SU-DHL-6 (cell line): ENCODE measurements at regions not wholly inside any gene's neighbourhood (a gene's known extent, or its start where the extent isn't known, plus 50 kb on each side); places are given as distances from the start of the nearest gene placed in this dataset.

Experiments
- CTCF ChIP-seq: fragments of 200-600 bp; sonication (generic); IDR thresholded peaks from one replicate; pipeline ENCODE4 v1.5.1; 2017; ENCODE audit warnings: antibody characterized with exemption, mild to moderate bottlenecking, low read length, moderate library complexity; ENCODE audit not compliant: insufficient read depth, poor library complexity, severe bottlenecking
- EZH2phosphoT487 ChIP-seq: fragments of 200-600 bp; sonication (generic), shearing (Covaris generic); conservative IDR thresholded peaks from 2 replicates; pipeline ENCODE4 v1.6.1; 2018; ENCODE audit warnings: mild to moderate bottlenecking, antibody characterized with exemption, low read length, moderate library complexity, mixed read lengths

- TF ChIP-seq CTCF (no peak), EZH2phosphoT487 (no peak)
Observed at GRCh38 chr5:39486790-39487189, 62.0 kb upstream of the DAB2 start.
